Activated CD4-positive, alpha-beta T cell treated with anti-CD3 and anti-CD28 coated beads for 36 hours (primary cell): ENCODE measurements at regions not wholly inside any gene's neighbourhood (a gene's known extent, or its start where the extent isn't known, plus 50 kb on each side); places are given as distances from the start of the nearest gene placed in this dataset.
A peak's percentile ranks its signal among the peaks of the same experiment; 100 is the strongest.

Experiments
- ATAC-seq: fragments of 200-7000 bp; cut with Tn5 transposase; one replicate; pipeline ENCODE4 v1.10.0; 2021; ENCODE audit warnings: mild to moderate bottlenecking, moderate library complexity
- CTCF ChIA-PET: fragments of 350-600 bp; sonication (Branson Sonifier 250); formaldehyde crosslinking; loops from one replicate; lab custom pipeline; 2021; ENCODE audit warnings: antibody characterized with exemption; lab: Charles Lee
- POLR2A ChIA-PET: fragments of 350-600 bp; sonication (Branson Sonifier 250); formaldehyde crosslinking; loops from one replicate; lab custom pipeline; 2021; ENCODE audit warnings: antibody characterized with exemption, inconsistent platforms; lab: Charles Lee
- DNase-seq: peaks from one replicate; pipeline ENCODE4 v3.0.0-alpha.2; 2020
- H3K27ac Mint-ChIP-seq: one replicate; pipeline ENCODE4 v1.8.0; 2021; ENCODE audit warnings: mixed read lengths
- H3K27me3 Mint-ChIP-seq: one replicate; pipeline ENCODE4 v1.8.0; 2021; ENCODE audit warnings: mixed read lengths
- H3K36me3 Mint-ChIP-seq: one replicate; pipeline ENCODE4 v1.8.0; 2021; ENCODE audit warnings: low read depth, mixed read lengths
- H3K4me1 Mint-ChIP-seq: one replicate; pipeline ENCODE4 v1.8.0; 2021; ENCODE audit warnings: mixed read lengths
- H3K4me3 Mint-ChIP-seq: one replicate; pipeline ENCODE4 v1.8.0; 2021; ENCODE audit warnings: mild to moderate bottlenecking, moderate library complexity, mixed read lengths
- H3K9me3 Mint-ChIP-seq: one replicate; pipeline ENCODE4 v1.8.0; 2021; ENCODE audit warnings: low read depth, mixed read lengths
- intact Hi-C, 2 experiments: fragments of 100-400 bp; cut with DNase I in 1 of 2; cut with micrococcal nuclease in 1 of 2; formaldehyde crosslinking; loops; one replicate each; pipeline versions ENCODE4 v1.14.2 to v1.15.1; 2022 to 2024; cut with DNase I, micrococcal nuclease

DNA sequence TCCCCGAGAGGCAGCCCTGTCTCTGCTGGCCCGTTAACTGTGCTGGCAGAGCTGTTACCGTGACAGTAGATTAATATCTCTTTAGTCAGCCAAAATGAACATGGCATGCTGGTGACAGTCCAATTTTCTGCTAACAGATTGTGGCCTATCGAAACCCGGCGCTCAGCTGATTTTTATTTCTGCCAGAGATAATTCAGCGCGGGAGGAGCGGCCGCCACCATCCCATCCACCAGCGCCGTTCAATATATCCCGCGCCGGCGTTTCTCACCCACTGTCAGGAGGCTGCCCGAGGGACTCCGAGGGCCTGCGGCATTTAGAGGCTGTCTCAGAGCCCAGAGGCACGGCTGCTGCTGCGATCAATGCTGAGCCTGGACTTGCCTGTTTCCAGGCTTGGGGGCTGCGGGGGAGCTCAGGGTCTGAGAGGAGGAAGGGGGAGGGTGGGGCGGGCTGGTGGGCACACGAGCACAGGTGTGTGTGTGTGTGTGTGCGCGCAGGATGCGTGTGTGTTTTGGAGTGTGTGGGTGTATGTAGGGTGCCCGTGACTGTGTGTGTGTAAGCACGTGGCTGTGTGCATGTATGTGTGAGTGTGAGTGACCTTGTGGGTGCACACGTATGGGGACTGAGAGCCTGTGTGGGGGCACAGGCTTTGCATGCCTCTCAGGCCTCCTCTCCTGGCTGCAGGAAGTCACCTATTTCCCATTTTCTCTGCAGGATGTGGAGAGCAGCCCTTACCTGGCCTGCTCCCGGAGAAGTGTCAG is 109.7 kb upstream of the ACTRT2 start:
- no peaks in the 10 kb centered on the region for H3K4me1 Mint-ChIP-seq
- no peaks in the 10 kb centered on the region for H3K27me3 Mint-ChIP-seq
- POLR2A ChIA-PET = no interaction called here
- H3K36me3 Mint-ChIP-seq = no peaks in the 10 kb centered on the region
- no peak for DNase-seq
- peaks cover 7% of the 10 kb centered on the region for H3K9me3 Mint-ChIP-seq
- no peak overlapping the region for H3K27ac Mint-ChIP-seq
- CTCF ChIA-PET = no interaction called here
- no peak overlapping the region for H3K4me3 Mint-ChIP-seq
- no peak for ATAC-seq
- intact Hi-C loops = no loop called here

DNA sequence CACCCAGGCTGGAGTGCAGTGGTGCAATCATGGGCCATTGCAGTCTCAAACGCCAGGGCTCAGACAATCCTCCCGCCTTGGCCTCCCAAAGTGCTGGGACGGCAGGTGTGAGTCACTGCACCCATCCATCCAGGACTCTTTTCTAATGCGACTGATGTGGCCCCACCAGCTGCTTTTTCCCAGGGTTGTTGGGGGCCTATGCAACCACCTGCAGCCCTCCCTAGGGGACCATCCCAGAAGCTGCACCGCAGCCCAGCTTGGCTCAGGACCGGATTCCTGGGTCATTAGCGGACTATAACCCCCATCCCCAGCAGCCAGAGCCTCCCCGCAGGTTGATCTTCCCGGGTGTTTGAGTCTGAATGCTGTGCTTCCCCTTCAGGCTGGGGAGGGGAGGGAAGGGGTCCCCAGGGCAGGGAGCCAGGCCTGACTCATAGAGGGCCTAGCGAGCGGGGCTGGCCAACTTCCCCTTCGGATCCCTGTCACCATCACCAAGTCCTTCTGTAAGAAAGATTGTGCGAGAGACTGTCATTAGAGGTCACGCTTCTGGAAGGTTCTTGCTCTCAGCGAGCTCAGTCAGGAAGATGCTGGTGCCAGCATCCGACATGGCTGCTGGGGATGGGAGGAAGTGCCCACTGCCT is 108.7 kb upstream of the ACTRT2 start:
- DNase-seq (no peak), ATAC-seq (no peak)
- no peak overlapping the region for H3K27ac Mint-ChIP-seq
- intact Hi-C loops = no loop called here
- no peaks in the 10 kb centered on the region for H3K4me1 Mint-ChIP-seq
- H3K4me3 Mint-ChIP-seq = no peak overlapping the region
- H3K9me3 Mint-ChIP-seq = peaks cover 7% of the 10 kb centered on the region
- ChIA-PET POLR2A (no interaction called here), CTCF (no interaction called here)
- no peaks in the 10 kb centered on the region for H3K36me3 Mint-ChIP-seq
- H3K27me3 Mint-ChIP-seq = no peaks in the 10 kb centered on the region

DNA sequence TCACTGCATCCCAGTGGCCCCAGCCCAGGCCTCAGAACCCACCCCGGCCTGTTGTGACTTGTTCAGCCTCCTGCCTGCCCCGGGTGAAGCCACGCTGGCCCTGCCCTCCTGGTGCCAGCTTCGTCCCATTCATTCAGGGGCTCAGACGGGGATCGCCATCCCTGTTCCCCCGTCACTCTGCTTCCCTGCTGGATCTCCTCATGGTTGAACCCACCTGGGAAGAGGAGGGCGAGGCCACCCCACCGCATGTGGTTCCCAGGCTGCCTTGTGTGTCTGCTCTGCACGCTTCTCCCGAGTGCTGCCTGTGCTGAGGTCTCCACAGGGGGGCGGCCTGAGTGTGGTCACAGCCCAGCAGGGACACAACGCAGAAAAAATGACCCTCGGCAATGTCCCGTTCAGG is 108.2 kb upstream of the ACTRT2 start:
- no peak overlapping the region for H3K4me3 Mint-ChIP-seq
- H3K27ac Mint-ChIP-seq = no peak overlapping the region
- DNase-seq = no peak
- intact Hi-C loops = no loop called here
- no peaks in the 10 kb centered on the region for H3K4me1 Mint-ChIP-seq
- H3K36me3 Mint-ChIP-seq = no peaks in the 10 kb centered on the region
- ATAC-seq = no peak
- ChIA-PET POLR2A (no interaction called here), CTCF (no interaction called here)
- peaks cover 7% of the 10 kb centered on the region for H3K9me3 Mint-ChIP-seq
- H3K27me3 Mint-ChIP-seq = no peaks in the 10 kb centered on the region

- ChIA-PET CTCF (no interaction called here), POLR2A (no interaction called here)
- Mint-ChIP-seq H3K9me3 (peaks cover 7% of the 10 kb centered on the region), H3K4me1 (no peaks in the 10 kb centered on the region), H3K27ac (no peak overlapping the region), H3K27me3 (no peaks in the 10 kb centered on the region), H3K36me3 (no peaks in the 10 kb centered on the region), H3K4me3 (no peak overlapping the region)
- intact Hi-C loops = no loop called here
- no peak for DNase-seq
- ATAC-seq = no peak
Measured at GRCh38 chr1:2914702-2915101, 106.6 kb upstream of the ACTRT2 start.

DNA sequence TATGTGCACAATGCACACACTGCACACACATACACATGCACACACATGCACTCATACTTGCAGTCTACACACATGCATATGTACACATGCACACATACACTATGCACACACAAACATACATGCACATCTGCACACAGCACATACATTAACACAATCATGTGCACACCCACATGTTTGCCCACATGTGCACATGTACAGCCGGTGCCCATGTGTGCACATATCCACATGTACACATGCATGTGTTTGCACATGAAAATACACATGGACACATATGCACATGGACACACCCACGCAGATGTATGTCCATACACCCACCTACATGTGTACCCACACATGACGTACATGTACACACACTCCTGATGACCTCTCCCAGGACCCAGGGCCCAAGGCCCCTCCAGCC is 105.1 kb upstream of the ACTRT2 start:
- Mint-ChIP-seq H3K27ac (no peak overlapping the region), H3K9me3 (peaks cover 7% of the 10 kb centered on the region), H3K4me1 (no peaks in the 10 kb centered on the region), H3K36me3 (no peaks in the 10 kb centered on the region), H3K27me3 (no peaks in the 10 kb centered on the region), H3K4me3 (no peak overlapping the region)
- ChIA-PET POLR2A (no interaction called here), CTCF (no interaction called here)
- ATAC-seq (no peak), DNase-seq (no peak)
- intact Hi-C loops = no loop called here

GRCh38 chr1:2916706-2917105 is 104.6 kb upstream of the ACTRT2 start:
- CTCF ChIA-PET = interaction anchor here (0.6 kb wide), 1 partner anchor 279 kb away, joined by 4 read pairs; no protein-coding TSS in a partner anchor
- ATAC-seq = no peak
- intact Hi-C loops = no loop called here
- no peaks in the 10 kb centered on the region for H3K27me3 Mint-ChIP-seq
- H3K4me3 Mint-ChIP-seq = no peak overlapping the region
- no peaks in the 10 kb centered on the region for H3K36me3 Mint-ChIP-seq
- H3K9me3 Mint-ChIP-seq = peaks cover 7% of the 10 kb centered on the region
- no peak for DNase-seq
- no peaks in the 10 kb centered on the region for H3K4me1 Mint-ChIP-seq
- no peak overlapping the region for H3K27ac Mint-ChIP-seq
- POLR2A ChIA-PET = no interaction called here

- CTCF ChIA-PET = interaction anchor here (0.6 kb wide), 1 partner anchor 279 kb away, joined by 4 read pairs; no protein-coding TSS in a partner anchor
- ATAC-seq = no peak
Measured at GRCh38 chr1:2917284-2917683, 104.0 kb upstream of the ACTRT2 start.

DNA sequence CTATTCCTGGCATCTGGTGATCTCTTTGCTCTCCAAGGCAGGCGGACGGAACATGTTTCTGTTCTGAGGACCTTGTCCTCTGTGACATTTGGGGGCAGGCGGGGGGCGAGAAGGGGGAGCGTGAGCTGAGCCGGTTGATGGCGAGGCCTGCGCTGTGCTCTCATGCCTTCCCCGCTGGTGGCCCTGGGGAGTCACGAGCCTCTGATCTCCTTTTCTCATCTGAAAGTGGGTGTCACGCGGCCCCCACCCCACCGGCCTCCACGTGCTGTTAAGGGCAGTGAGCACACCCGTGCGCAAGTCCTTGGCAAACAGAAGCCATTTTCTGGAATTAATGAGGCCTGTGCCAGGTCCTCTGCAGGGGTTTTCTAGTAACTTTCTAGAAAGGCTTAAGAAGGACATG is 102.8 kb upstream of the ACTRT2 start:
- POLR2A ChIA-PET = no interaction called here
- Mint-ChIP-seq H3K27ac (no peak overlapping the region), H3K4me3 (no peak overlapping the region), H3K9me3 (peaks cover 7% of the 10 kb centered on the region), H3K4me1 (no peaks in the 10 kb centered on the region), H3K27me3 (no peaks in the 10 kb centered on the region), H3K36me3 (no peaks in the 10 kb centered on the region)
- ATAC-seq = no peak
- CTCF ChIA-PET = interaction anchor here (0.7 kb wide), 1 partner anchor 563 kb away, joined by 4 read pairs; no protein-coding TSS in a partner anchor
- intact Hi-C loops = no loop called here
- DNase-seq = no peak

More at GRCh38 chr1:2917284-2917683, 104.0 kb upstream of the ACTRT2 start:
- no peak for DNase-seq
- Mint-ChIP-seq H3K4me1 (no peaks in the 10 kb centered on the region), H3K36me3 (no peaks in the 10 kb centered on the region), H3K4me3 (no peak overlapping the region), H3K9me3 (peaks cover 7% of the 10 kb centered on the region), H3K27me3 (no peaks in the 10 kb centered on the region), H3K27ac (no peak overlapping the region)
- POLR2A ChIA-PET = no interaction called here
- intact Hi-C loops = no loop called here

- DNase-seq = no peak
- Mint-ChIP-seq H3K36me3 (no peaks in the 10 kb centered on the region), H3K9me3 (peaks cover 7% of the 10 kb centered on the region), H3K4me1 (no peaks in the 10 kb centered on the region), H3K4me3 (no peak overlapping the region), H3K27me3 (peaks cover 1% of the 10 kb centered on the region), H3K27ac (no peak overlapping the region)
- ChIA-PET POLR2A (no interaction called here), CTCF (no interaction called here)
- intact Hi-C loops = loop anchor here in 1 of 2 experiments (5.0 kb wide), 1 partner anchor 98 kb away; no protein-coding TSS in a partner anchor
- no peak for ATAC-seq
Measured at GRCh38 chr1:2919841-2920240, 101.4 kb upstream of the ACTRT2 start.

DNA sequence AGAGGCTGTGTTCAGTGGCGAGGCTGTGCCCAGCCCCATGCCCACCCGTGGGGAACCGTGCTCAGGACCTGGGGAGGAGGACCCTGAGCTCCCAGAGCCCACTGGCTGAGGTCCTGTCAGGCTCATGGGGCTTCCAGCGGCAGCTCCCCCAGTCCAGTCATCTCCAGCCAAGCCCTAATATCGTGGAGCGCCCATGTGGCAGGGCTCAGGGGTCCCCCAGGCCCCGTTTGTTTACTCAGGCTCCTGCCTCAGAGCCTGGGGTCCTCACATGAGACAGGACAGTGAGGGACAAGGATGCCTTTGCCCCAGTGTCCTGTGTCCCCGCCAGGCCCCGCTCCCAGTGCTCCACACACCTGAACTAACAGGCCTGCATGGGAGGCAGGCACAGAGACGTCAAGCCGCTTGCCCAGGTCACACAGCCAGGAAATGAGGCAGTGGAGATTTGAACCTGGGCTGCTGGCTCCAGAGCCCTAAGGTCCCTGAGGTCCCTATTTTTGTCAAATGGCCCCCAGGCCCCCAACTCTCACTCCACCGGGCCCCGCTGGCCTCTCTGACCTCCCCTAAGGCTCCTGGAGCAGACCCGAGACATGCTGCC is 100.7 kb upstream of the ACTRT2 start:
- DNase-seq = no peak
- H3K4me1 Mint-ChIP-seq = no peaks in the 10 kb centered on the region
- H3K9me3 Mint-ChIP-seq = peaks cover 5% of the 10 kb centered on the region
- ChIA-PET POLR2A (no interaction called here), CTCF (no interaction called here)
- H3K4me3 Mint-ChIP-seq = no peak overlapping the region
- no peak overlapping the region for H3K27ac Mint-ChIP-seq
- H3K36me3 Mint-ChIP-seq = no peaks in the 10 kb centered on the region
- ATAC-seq = no peak
- intact Hi-C loops = loop anchor here in 1 of 2 experiments (5.0 kb wide), 1 partner anchor 98 kb away; no protein-coding TSS in a partner anchor
- peaks cover 2% of the 10 kb centered on the region for H3K27me3 Mint-ChIP-seq

- ChIA-PET CTCF (interaction anchor here (0.6 to 0.7 kb wide), 5 partner anchors 13 to 506 kb away, joined by 3 to 5 read pairs (median 3); no protein-coding TSS in a partner anchor), POLR2A (interaction anchor here (0.6 kb wide), 1 partner anchor 376 kb away, joined by 3 read pairs; no protein-coding TSS in a partner anchor)
- intact Hi-C loops = loop anchor here (1.0 to 5.0 kb wide), 3 partner anchors 100 to 508 kb away; no protein-coding TSS in a partner anchor
- peak; percentile 65 for DNase-seq
- no peak overlapping the region for H3K27ac Mint-ChIP-seq
- H3K27me3 Mint-ChIP-seq = peaks cover 2% of the 10 kb centered on the region
- no peaks in the 10 kb centered on the region for H3K9me3 Mint-ChIP-seq
- H3K36me3 Mint-ChIP-seq = no peaks in the 10 kb centered on the region
- peak; percentile 55 for ATAC-seq
- no peaks in the 10 kb centered on the region for H3K4me1 Mint-ChIP-seq
- no peak overlapping the region for H3K4me3 Mint-ChIP-seq
Measured at GRCh38 chr1:2921970-2922686, 99.1 kb upstream of the ACTRT2 start.
